HG02798 (cell line): ENCODE measurements at regions not wholly inside any gene's neighbourhood (a gene's known extent, or its start where the extent isn't known, plus 50 kb on each side); places are given as distances from the start of the nearest gene placed in this dataset.
"Not testable (repeated sequence)": the region's sequence is repeated elsewhere in the genome, so short reads cannot be mapped to it uniquely, and the experiment has no call there.

Experiments used
- ATAC-seq: cut with Tn5 transposase; IDR thresholded peaks from one replicate; pipeline ENCODE4 v1.9.1; 2021; ENCODE audit warnings: mild to moderate bottlenecking; ENCODE audit not compliant: unreplicated experiment, poor library complexity

GRCh38 chr6:119493980-119494379, 144.4 kb upstream of the MAN1A1 start:
- ATAC-seq: no peak

GRCh38 chr6:119491112-119491511, 141.6 kb upstream of the MAN1A1 start:
- not testable (repeated sequence) for ATAC-seq

GRCh38 chr6:119490050-119490449, 140.5 kb upstream of the MAN1A1 start:
- not testable (repeated sequence) for ATAC-seq

GRCh38 chr6:119484598-119484997, 135.0 kb upstream of the MAN1A1 start:
- no peak for ATAC-seq

DNA sequence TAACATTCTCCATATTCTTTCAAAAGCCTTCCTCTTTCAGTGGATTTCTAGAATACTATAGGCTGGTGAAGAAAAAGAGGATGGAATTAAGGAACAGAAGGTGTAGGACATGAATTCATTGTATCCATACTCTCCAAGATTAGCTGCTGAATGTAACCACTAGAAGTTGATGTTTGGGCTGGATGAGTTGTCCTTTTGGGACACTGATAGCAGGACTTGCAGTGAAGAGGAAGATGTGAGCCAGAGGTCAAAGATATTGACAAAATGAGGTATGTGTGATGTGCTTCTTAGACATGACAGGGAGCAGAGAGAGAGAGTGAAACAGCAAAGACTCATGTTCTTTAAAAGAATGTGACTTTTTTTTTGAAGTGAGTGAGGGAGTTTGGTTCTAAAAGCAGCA, 134.3 kb upstream of the MAN1A1 start:
- no peak for ATAC-seq

DNA sequence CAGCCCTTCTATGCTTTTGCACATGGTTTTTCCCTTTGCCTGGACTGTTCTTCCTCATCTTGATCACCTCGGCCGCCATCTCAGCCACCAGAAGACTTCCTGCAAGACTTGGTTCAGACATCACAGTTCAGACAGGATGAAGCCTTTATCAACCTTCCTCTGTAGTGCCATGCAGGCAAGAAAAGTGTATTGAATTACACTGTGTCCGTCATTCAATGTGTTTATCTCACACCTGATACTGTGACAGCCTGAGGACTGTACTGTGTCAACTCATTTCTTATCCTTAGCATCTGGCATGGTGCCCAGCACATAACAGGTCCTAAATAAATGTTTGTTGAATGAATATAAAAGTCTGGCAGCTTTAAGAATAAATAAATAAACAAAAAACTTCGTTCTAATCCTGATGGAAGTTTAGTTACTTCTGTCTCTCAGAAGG, 133.3 kb upstream of the MAN1A1 start:
- ATAC-seq: no peak

- no peak for ATAC-seq
Measured at GRCh38 chr6:119481976-119482375, 132.4 kb upstream of the MAN1A1 start.

- ATAC-seq: no peak
Measured at GRCh38 chr6:119480961-119481497, 131.5 kb upstream of the MAN1A1 start.

GRCh38 chr6:119479860-119480655, 130.5 kb upstream of the MAN1A1 start:
- no peak for ATAC-seq

GRCh38 chr6:119476554-119476953, 127.0 kb upstream of the MAN1A1 start:
- peak; percentile 88 for ATAC-seq

DNA sequence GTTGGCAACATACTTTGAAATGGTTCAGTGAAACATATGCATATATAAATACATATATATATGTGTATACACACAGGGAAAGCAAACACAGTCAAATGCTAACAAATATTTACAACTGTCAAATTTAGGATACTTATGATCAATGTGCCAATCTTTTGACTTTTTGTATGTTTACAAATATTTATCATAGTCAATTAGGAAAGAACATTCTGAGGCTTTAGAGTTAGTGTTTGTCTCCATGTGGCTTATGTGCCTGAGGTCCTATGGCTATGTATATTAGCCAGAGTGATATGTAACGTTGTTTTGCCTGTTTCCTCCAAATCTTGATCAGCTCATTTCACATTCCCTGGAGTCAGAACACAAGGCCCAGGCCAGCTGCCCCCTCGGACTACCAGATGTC, 126.5 kb upstream of the MAN1A1 start:
- no peak for ATAC-seq

DNA sequence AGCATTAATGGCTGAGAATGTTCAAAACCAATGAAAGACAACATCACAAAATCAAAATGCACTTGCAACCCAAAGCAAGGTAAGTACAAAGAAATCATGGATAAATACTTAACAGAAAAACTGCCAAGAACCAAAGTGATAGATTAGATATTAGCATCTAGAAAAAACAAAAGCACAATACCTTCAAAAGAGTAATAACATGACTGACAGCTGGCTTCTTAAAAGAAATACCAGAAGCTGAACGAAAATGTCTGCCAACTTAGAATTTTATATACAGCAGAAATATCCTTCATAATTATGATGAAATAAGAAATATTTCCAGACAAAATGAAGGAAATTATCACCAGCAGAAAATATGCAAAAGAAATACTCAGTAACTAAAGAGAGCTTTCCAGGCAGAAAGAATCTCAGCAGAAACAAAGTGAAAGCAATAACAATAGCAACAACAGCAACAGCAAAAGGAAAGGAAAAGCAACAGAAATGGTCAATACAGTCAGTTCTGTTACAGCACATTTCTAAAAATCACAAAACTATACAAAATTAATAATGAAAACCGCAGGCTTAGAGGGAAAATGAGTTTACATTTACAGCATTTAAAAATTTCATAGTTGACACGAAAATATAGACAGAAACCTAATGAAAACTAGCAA, 121.5 kb upstream of the MAN1A1 start:
- peak; percentile 70 for ATAC-seq

DNA sequence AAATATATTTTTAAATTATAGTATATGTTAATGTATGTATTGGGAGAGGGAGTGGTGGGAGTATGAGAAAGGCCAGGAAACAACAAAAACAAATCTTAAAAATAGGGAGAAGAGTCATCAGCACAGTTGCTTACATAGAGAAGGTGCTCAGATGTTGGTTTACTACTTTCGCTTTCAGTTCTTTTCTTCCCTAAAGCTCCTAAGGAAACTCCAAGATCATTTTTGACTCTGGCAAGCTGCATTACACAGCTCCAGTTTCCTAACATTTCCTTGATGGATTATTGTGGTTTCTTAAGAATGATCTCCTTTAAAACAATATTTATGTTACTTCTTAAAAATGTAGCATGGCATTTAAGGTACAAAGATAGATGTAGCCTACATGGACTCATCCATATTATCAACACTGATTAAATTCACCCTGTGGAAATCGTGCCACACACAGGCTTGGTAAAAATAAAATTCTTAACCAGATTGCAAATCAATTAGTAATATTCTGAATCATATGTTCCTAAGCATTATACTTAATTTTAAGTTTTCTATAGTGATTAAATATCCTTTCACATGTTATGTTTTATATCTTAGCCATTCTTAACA, 118.0 kb upstream of the MAN1A1 start:
- ATAC-seq: no peak

DNA sequence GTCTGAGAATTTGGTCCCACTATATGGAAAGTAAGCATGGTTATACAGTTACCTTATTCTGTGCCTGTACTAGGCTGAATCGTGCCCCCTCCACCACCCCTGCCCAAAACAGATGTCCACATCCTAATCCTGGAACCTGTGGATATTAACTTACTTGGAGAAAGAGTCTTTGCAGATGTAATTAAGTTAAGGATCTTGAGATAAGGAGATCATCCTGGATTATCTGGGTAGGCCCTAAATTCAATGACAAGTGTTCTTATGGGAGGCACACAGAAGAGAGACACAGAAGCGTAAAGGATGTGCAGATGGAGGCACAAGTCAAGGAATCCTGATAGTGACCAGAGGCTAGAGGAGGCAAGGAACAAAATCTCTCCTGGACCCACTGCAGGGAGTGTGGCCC, 116.7 kb upstream of the MAN1A1 start:
- no peak for ATAC-seq

DNA sequence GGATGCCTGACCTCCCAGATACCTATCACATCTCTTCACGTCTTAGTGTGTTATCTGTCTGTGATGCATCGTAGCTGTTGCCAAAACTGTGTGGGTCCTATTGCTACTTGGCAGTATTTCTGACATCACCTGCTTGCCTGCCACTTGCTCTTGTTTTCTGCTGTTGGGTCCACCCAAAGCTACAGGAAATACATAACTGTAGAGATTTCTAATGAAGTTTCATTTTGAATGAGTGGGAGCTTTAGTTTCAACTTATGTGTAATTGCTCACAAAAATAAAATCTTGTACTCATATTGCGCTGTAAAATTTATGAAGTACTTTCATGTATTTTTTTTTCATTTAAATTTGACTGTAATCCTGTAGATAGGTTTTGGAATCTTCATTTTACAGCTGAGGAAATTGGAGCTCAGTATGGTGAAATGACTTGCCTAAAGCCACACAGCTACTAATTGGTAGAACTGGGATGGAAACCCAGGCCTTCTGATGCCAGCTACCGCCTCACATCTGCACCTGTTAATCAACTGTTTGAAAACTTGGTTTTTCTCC, 113.6 kb upstream of the MAN1A1 start:
- peak; percentile 78 for ATAC-seq

DNA sequence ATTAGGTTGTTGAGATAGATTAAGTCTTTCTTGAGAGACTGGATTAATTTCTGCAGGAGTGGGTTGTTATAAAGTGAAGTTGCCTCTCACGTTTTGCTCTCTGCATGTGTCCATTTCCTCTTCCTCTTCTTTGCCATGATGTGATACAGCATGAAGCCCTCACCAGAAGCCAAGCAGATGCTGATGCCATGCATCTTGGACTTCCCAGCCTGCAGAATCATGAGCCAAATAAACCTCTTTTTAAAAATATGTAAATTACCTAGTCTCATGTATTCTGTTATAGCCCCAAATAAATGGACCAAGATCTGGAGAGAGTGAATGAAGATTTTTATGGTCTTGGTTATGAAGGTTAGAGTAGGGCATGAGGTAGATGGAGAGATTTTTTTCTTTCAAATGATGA, 111.6 kb upstream of the MAN1A1 start:
- no peak for ATAC-seq

GRCh38 chr6:119459207-119459974, 109.8 kb upstream of the MAN1A1 start:
- peak; percentile 79 for ATAC-seq

DNA sequence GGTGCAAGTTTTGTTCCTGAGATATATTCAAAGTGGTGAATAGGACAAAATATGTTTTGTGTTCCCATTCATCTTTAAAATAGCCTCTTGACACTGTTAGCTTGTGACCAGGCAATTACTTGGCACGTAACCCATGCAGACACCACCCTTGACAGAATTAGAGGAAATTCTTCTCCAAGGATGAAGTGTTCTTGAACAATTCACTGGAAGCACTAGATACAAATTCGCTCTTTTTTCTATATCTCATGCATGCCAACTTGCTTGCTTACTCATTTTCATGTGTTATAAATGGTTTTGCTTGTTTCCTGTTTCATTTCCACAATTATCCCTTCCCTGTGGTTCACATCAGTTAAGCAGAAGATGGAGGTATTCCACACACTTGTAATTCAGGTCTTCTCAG, 105.2 kb upstream of the MAN1A1 start:
- no peak for ATAC-seq

GRCh38 chr6:119453242-119454200, 104.0 kb upstream of the MAN1A1 start:
- no peak for ATAC-seq
